Endometrium (tissue), 2 donors: ENCODE measurements at regions not wholly inside any gene's neighbourhood (a gene's known extent, or its start where the extent isn't known, plus 50 kb on each side); places are given as distances from the start of the nearest gene placed in this dataset.

Experiments used
- FAIRE-seq: peaks from 2 replicates; lab custom pipeline; 2012; peaks lifted over from hg19 to GRCh38; lab: Jason Lieb, UNC
- donor health status: control.
- donor health status: control.

DNA sequence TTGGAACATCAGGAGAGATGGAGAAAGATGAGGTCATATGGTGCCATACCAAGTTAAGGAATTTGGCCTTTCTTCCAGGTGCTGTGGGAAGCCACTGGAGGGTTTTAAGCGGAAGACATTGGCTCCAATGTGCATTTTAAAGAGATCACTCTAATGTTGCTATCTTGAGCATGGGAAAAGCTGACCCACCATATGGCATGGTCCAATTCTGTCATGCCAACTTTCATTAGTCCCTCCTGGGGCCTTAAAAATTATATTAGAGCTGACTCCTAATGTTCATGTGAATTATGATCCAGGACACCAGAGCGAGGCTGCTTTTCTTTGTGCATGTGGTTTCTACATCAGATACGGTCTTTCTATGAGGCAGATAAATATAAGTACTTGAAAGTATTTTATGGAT lies 335.0 kb upstream of the TSHZ2 start:
- FAIRE-seq: no peak

DNA sequence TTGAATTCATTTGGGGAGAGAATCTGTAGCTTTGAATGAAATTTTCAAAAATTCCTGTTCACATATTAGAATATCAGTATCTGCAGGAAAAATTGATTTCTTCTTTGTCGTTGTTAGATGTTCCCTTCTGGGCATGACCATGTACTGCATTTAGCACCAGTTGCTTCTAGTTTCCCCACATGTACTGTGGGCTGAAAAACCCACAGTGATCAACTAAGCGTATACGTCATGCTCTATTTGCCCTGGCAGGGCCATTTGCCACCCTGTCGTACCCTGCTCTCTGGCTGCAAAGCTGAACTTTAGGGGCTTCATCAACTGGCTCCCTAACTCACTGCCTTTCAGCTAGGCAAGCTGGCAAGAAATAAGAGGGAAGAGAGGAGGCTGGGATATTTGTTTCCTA lies 340.7 kb upstream of the TSHZ2 start:
- FAIRE-seq: no peak

DNA sequence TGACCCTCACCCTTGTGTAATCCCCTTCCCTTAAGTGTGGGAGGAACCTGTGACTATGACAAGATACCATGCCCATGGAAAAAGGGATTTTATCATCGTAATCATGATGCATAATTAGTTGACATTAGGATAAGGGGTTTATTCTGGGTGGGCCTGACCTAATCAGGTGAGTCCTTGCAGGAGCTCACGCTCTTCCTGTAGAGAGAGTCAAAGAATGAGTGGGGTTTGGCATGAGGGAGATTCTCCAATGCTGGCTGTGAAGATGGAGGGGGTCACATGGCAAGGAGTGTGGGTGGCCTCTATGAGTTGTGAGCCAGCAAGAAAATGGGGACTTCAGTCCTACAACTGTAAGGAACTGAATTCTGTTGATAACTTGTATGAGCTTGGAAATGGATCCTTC lies 342.0 kb upstream of the TSHZ2 start:
- FAIRE-seq: no peak

DNA sequence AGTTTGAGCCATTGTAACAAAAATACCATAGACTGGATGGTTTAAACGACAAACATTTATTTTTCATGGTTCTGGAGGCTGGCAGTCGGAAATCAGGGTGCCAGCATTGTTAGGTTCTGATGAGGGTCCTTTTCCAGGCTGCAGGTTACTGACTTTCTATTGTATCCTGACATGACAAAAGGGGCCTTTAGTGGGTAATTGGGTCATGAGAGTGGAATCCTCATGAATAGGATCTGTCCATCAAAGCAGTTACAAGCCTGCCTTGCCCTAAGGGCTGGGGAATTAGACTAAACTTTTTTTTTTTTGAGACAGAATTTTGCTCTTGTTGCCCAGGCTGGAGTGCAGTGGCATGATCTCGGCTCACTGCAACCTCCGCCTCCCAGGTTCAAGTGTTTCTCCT lies 347.9 kb upstream of the TSHZ2 start:
- no peak for FAIRE-seq

DNA sequence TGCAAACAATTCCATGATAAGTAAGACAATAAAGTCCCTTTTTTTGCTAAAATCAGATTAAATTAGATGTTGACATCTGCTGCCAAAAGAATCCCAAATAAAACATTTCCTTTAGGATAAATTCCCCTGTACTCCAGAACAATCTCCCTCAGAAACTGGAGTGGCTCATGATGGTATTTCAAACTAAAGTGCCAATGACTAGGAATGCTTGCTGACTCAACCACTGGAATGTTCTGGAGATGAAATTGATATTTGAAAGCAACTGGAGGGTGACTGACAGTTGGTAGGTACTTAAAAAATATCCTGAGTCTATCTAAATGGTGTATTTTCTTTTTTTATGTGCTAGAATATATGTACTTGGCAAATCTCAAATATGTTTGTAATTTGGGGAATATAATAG lies 350.1 kb upstream of the TSHZ2 start:
- no peak for FAIRE-seq

DNA sequence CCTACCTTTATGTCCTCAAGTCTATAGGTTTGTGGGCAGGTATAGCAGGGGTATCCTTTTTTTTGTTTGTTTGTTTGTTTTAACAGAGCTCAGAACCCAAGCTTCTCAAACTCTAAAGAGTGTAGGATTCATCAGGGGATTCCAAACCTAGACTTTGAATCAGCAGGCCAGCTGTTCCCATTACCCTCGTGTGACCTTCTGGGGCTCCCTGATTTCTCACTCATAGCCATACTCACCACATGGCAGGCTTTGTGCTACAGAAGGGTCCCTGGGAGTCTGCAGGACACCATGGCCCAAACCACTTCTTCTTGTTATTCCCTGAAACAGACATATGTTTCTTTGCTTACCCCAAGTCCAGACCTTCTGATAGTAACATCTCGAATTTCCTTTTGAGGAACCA lies 350.8 kb upstream of the TSHZ2 start:
- no peak for FAIRE-seq

DNA sequence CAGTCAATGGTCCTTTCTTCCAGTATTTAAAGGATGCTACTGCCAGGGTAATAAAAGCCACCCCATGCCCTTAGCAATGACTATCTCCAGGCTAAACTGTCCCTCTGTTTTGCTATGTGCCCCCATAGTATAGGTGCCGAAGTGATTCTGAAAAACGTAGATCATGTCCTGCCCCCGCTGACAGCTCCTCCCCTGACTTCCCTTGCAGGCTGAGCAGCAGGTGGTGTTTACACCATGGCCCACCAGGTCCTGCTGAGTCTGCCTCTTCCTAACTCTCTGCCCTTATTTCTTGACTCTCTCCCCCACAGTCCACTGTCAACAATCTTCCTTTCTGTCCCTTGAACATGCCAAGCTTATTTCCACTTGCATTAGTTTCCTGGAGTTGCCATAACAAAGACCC lies 352.5 kb upstream of the TSHZ2 start:
- FAIRE-seq: no peak

DNA sequence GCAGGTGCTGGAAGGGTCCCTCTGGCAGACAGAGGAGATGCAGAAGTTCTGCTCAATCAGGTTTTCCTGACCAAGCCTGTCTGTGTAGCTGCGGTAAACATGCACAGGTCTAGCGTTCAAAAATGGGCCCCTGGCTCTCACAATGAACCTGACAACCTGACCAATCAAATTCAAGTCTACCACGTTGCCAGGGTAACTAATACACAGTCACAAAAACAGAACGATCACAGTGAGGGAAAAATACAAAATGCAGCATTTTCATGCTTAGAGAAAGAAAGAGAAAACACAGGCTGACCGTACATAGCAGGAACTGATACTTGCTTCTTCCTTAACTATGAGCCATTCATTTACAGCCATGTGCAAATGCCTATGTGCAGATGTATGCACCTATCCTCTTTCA lies 353.1 kb upstream of the TSHZ2 start:
- FAIRE-seq: no peak

DNA sequence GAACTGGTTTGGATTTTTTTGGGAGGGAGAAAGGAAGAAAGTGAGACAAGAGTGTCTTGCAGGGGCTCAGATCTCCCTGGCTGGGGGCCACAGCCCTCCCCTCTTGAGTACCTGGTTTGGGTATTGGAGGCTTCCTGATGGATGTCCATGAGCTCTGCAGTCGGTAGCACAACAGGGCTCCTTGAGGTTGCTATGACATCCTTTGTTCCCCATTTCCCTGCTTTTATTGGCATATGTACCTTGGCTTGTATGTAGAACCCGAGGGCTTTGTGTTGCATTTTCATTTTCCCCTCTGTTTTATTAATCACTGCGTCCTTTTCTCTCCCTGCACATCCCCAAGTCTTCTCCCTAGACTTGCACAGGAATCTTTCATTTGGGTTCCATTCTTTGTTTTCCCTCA lies 355.5 kb upstream of the TSHZ2 start:
- FAIRE-seq: no peak

DNA sequence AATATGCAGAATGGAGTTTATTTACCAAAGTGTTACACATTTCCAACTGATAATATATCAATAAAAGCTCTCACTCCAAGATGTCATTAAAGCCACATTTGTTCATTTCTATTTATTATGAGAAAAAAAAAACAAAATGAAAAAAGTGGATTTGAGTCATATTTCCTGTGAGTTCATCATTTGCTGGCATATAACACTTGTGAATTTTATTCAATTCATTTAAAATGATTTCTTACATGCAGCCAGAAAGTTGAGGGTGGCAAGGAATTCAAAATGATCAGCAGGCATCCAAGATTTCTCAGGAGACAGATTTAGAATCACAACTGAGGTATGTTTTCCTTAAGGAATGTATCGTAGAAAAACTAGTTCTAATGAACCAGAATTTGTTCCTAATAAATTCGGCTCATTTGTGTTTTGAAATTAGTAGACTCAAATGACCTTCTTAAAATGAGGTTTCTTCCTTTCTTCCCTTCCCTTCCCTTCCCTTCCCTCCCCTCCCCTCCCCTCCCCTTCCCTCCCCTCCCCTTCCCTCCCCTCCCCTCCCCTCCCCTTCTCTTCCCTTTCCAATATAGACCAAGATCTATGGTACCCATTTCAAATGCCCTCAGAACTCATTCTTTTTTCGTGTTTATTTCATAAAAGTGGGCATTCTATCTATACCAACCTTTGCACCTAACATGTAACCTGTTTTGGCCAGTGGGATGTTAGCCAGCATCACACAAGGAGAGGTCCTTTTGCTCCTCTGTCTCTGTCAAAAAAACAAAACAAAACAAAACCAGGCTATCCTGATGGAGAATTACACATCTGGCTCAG lies 357.9 kb upstream of the TSHZ2 start:
- no peak for FAIRE-seq

DNA sequence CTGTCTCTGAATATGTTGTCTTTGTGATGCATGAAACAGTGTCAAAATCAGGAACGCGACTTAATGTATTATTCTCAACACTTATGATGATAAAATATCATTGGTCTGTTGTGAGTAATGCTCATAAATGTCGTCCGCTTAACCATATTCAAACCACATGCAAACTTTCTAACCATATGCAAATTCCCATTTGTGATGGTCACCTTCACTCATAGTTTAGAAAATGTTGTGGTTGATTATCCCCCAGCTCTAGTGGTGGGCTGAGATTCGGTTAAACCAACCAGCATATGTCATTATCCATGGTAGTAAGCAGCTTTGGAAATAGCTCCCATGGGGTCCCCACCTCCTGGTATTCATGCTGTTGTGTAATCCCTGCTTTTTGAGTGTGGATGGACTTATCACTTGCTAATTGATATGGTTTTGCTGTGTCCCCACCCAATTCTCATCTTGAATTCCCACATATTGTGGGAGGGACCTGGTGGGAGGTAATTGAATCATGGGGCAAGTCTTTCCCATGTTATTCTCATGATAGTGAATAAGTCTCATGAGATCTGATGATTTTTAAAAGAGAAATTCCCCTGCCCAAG lies 360.0 kb upstream of the TSHZ2 start:
- FAIRE-seq: no peak

DNA sequence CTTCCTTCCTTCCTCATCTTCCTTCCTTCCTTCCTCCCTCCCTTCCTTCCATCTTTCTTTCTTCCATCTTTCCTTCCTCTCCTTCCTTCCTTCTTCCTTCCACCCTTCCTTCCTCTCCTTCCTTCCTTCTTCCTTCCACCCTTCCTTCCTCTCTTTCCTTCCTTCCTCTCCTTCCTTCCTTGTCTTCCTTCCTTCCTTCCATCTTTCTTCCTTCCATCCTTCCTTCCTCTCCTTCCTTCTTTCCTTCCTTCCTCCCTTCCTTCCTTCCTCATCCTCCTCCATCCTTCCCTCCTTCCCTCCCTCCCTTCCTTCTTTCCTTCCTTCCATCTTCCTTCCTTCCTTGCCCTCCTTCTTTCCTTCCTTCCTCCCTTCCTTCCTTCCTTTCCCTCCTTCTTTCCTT lies 361.4 kb upstream of the TSHZ2 start:
- FAIRE-seq: no peak

DNA sequence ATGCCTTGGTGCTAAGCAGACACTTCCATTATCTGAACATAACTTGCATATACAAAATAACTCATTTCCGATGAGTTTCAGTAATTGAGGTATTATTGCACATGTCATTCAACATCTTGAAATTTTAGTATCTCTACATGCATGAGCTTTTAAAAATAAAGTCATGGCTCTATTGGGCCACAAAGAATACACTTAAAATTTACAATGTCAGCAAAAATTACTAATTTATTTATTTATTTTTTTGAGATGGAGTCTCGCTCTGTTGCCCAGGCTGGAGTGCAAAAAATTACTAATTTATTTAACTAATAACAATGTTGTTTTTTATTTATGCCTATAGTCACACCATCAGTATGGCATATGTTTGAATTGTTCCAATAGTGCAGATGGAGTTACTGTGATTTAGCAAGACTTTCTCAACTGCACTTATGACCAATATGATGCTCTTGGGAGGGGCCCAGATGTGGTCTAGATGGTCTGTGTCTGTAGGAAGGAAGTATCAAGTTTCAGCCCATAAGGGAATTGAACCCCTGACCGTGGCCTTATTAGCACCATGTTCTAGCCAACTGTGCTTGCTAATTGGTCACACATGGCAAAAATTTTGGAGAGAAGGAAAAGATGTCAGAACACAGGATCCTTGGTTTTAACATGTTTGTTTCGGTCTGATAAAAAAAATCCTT lies 370.7 kb upstream of the TSHZ2 start:
- FAIRE-seq: no peak

DNA sequence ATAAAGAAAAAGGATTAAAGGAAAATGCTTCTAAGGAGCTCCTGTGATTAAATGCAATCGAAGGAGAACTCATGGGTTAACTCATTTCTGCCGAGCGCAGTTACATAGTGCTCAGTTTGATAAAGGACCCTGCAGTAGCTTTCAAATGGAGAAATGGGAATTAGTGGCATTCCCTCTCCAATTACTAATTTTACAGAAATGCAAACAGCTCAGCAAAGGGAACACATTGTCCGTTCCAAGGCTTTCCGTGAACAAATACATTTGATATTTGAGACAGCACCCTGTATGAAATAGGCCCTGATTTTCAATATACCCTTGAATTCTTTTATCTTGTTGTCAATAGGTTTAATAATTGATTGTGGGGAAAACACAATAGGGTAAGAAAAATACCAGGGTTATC lies 375.9 kb upstream of the TSHZ2 start:
- no peak for FAIRE-seq

DNA sequence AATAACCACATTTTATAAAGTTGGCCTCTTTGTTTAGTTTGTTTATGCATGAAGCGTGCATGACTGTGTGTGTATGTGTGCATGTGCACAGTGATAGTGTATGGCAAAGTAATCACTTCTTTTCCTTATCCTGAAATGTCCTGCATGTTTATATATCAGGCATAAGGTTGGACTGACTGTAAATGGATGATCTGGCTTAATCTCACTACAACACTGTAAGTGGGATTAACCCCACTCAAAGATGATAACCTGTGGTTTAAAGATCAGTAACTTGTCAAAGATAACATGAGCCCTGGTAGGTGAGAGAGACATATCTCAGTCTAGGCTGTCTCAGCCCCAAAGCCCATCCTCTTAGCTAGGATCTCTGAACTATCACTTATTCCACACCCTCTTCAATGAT lies 376.6 kb upstream of the TSHZ2 start:
- FAIRE-seq: no peak

DNA sequence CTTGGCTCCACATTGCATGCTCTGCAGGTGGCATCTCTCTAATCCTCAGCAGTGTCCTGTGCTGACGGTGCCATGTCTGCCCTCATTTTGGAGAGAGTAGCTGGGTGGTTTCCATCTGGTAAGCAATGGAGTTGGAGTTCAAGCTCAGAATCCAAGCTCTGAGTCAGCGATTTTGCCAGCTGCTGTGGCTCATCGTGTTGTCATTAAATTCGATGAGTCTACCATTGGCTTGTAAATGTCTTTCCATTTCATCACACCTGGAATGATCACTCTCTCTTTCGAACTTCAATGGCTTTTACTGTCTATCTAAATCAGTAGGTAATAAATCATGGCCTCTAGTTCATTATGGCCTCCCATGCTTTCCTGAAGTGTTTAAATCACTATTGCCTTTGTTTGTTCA lies 378.5 kb upstream of the TSHZ2 start:
- no peak for FAIRE-seq

DNA sequence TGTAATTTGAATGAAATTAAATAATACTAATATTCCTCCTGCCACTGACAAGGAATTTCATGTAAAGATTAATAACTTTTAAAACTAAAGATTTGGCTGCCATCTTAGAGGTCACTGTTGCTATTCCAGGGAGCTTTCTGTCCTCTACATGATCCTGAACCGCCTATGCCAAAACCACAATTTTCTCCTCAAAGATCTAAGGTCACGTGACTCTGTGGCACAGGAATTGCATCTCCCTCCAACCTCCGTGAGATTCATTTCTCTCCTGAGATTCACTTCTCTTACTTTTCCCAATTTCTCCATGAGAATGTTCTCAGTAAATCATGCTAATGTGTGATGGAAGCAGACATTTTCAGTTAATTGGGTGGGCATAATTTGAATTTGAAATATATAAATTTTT lies 379.6 kb upstream of the TSHZ2 start:
- no peak for FAIRE-seq

DNA sequence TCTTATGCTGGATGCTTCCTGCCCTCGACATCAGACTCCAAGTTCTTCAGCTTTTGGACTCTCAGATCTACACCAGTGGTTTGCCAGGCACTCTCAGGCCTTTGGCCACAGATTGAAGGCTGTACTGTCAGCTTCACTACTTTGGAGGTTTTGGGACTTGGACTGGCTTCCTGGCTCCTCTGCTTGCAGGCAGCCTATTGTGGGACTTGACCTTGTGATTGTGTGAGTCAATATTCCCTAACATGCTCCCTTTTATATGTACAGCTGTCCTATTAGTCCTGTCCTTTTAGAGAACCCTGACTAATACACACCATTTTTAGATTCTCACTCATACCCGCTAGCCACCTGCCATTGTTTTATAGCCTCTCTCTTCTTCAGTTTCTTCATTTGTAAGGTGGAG lies 382.1 kb upstream of the TSHZ2 start:
- no peak for FAIRE-seq

DNA sequence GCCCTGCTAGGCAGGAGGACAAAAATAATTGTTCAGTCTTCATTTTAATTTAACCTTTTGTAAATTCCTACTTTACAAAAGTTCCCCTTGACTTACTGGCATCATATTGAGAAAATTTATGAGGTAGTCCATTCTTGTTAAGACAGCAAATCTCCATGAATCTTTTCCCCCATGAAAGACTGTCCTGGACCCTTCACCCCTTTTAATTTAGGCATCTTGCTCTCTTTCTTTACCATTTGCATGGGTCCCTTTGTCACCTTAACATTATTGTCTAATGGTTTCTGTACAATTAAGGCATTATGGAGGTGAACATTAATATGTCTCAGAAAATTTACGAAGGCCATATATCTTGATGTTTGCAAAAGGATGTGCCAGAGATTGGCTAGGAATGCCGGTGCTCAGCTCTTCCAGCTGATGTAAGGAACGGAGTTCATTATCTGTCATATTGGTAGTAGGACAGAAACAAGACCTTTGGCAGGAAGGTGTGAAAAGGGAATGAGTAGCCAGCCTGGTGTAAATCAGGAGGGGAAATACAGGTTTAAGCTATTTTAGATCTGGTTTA lies 382.8 kb upstream of the TSHZ2 start:
- FAIRE-seq: no peak

DNA sequence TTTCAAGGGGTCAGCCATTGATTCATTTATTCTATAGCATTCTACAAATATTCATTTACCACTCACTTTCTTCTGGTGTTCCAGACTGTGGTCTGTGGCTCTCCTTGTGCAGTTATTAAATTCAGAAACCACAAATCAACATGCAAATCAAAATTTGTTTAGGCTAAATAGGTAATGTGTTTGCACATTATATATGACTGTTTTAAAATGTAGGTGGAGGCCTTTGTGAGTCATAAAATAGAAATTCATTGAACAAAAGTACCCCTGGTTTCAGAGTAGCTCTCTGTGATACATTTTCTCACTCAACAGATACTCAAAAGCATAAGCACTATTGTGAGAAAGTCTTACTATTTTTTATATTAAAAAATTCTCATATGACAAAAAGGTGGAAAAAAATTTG lies 385.5 kb upstream of the TSHZ2 start:
- FAIRE-seq: no peak

DNA sequence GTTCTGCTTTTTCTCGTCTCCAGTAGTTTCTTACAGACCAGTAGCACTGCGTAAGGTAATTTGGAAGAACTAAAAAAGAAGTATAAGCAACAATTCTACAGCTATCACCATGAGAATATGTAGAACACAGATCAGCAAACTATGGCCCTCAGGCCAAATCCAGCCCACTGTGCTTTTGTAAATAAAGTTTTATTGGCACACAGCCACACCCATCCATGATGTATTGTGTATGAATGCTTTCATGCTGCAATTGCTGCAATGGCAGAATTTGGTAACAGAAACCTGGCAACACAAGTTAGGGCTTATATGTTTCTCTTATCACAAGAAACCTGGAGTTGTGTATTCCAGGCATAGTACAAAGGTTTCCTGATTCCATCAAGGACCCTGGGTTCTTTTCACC lies 386.8 kb upstream of the TSHZ2 start:
- FAIRE-seq: no peak

DNA sequence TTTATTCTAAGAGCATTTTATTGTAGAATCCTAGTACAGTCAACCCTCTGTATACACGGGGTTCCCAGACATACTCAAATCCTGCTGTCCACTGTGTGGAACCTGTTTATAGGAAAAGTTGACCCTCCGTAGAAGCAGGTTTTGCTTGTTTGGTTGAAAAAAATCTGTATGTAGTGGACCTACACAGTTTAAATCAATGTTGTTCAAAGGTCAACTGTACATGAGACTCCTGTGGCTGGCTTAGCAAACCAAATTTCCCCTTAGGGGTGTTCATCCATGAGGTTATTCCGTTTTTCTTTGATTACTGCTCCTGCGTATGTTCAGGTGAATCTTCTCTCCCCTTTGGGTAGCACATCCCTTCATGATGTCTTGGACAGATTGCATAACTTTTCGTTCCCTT lies 387.0 kb upstream of the ZFP64 start:
- FAIRE-seq: no peak

DNA sequence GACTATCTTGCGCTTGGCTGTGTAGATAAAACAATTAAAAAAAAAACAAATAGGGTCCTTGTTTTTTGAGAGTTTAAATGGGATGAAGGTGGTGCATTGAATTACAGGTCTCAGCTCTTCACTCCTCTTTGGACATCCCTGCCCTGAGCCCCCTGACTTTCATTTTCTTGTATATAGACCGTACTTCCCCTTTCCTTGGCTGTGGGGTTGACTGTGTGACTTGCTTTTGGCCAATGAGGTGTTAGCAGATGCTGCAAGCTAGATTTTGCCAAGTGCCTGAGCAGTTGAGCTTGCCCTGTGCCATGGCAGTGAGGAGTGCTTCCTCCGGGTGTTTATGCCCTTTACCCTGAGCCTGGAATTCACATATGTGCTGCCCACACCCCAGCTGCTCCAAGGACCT lies 386.1 kb upstream of the ZFP64 start:
- FAIRE-seq: no peak
